HEK293 (cell line): ENCODE measurements at regions not wholly inside any gene's neighbourhood (a gene's known extent, or its start where the extent isn't known, plus 50 kb on each side); places are given as distances from the start of the nearest gene placed in this dataset.

Source experiments
- CTCF ChIA-PET: fragments of 350-600 bp; formaldehyde crosslinking; extraction: SDS; loops from one replicate; lab custom pipeline; 2021; ENCODE audit warnings: antibody characterized with exemption; lab: Yijun Ruan, JAX
- POLR2A ChIA-PET: fragments of 300-600 bp; formaldehyde crosslinking; extraction: SDS; loops from one replicate; lab custom pipeline; 2020; ENCODE audit warnings: antibody characterized with exemption, inconsistent platforms; lab: Yijun Ruan, JAX
- H3K27ac ChIP-seq: fragments of 200-500 bp; sonication (Bioruptor generic); 2 replicates; pipeline ENCODE4 v1.5.1; 2014; ENCODE audit warnings: low read depth, low read length, control low read depth, inconsistent platforms; ENCODE audit errors: extremely low read depth
- H3K36me3 ChIP-seq, 2 experiments: fragments of 200-500 bp in 1 of 2; sonication (Bioruptor generic) in 1 of 2; 1 replicate in 1 of 2; 2 replicates in 1 of 2; pipeline ENCODE4 v1.5.1; 2014 to 2017; ENCODE audit warnings: inconsistent platforms in 2 of 2, low read length in 2 of 2; ENCODE audit not compliant: control insufficient read depth in 2 of 2, insufficient read depth in 1 of 2
- H3K4me1 ChIP-seq: fragments of 200-500 bp; sonication (Bioruptor generic); 2 replicates; pipeline ENCODE4 v1.5.1; 2014; ENCODE audit warnings: mild to moderate bottlenecking, low read length, inconsistent platforms; ENCODE audit not compliant: control insufficient read depth, insufficient read depth
- H3K4me3 ChIP-seq: 2 replicates; pipeline ENCODE4 v1.5.1; 2011; ENCODE audit warnings: low read depth, mild to moderate bottlenecking, control low read depth, low read length, moderate library complexity
- H3K9me3 ChIP-seq: fragments of 200-500 bp; sonication (Bioruptor generic); 2 replicates; pipeline ENCODE4 v1.5.1; 2014; ENCODE audit warnings: low read depth, low read length, inconsistent platforms; ENCODE audit not compliant: control insufficient read depth, insufficient read depth
- GFI1B ChIP-seq: fragments of 450-650 bp; formaldehyde crosslinking; IDR thresholded peaks from 2 replicates; pipeline ENCODE4 v1.5.1; 2016; ENCODE audit warnings: missing biosample characterization, missing genetic modification characterization
- KLF1 ChIP-seq: fragments of 450-650 bp; formaldehyde crosslinking; IDR thresholded peaks from 2 replicates; pipeline ENCODE4 v1.5.1; 2016; ENCODE audit warnings: missing biosample characterization, missing genetic modification characterization
- KLF9 ChIP-seq: fragments of 450-650 bp; formaldehyde crosslinking; IDR thresholded peaks from 2 replicates; pipeline ENCODE4 v1.5.1; 2016; ENCODE audit warnings: missing biosample characterization, missing genetic modification characterization, low read depth
- OVOL3 ChIP-seq: fragments of 450-650 bp; formaldehyde crosslinking; IDR thresholded peaks from 2 replicates; pipeline ENCODE4 v1.5.1; 2016; ENCODE audit warnings: missing biosample characterization, missing genetic modification characterization
- SCRT2 ChIP-seq: fragments of 450-650 bp; formaldehyde crosslinking; IDR thresholded peaks from 2 replicates; pipeline ENCODE4 v1.5.1; 2016; ENCODE audit warnings: missing biosample characterization, missing genetic modification characterization
- SETDB1 ChIP-seq: IDR thresholded peaks from one replicate; pipeline ENCODE4 v1.6.1; 2017; ENCODE audit warnings: mild to moderate bottlenecking, low read length, moderate library complexity, mixed read lengths; ENCODE audit not compliant: insufficient read length
- SP2 ChIP-seq: fragments of 450-650 bp; formaldehyde crosslinking; IDR thresholded peaks from 2 replicates; pipeline ENCODE4 v1.5.1; 2016; ENCODE audit warnings: missing biosample characterization, missing genetic modification characterization
- ZBTB20 ChIP-seq: fragments of 450-650 bp; formaldehyde crosslinking; IDR thresholded peaks from 2 replicates; pipeline ENCODE4 v1.5.1; 2016; ENCODE audit warnings: missing biosample characterization, missing genetic modification characterization
- ZFP69B ChIP-seq: fragments of 450-650 bp; formaldehyde crosslinking; IDR thresholded peaks from 2 replicates; pipeline ENCODE4 v1.5.1; 2016; ENCODE audit warnings: missing biosample characterization, missing genetic modification characterization
- ZIC2 ChIP-seq: fragments of 450-650 bp; formaldehyde crosslinking; IDR thresholded peaks from 2 replicates; pipeline ENCODE4 v1.5.1; 2016; ENCODE audit warnings: missing biosample characterization, missing genetic modification characterization
- ZNF202 ChIP-seq: fragments of 450-650 bp; formaldehyde crosslinking; IDR thresholded peaks from 2 replicates; pipeline ENCODE4 v1.5.1; 2016; ENCODE audit warnings: missing biosample characterization, missing genetic modification characterization, borderline replicate concordance
- ZNF248 ChIP-seq: fragments of 450-650 bp; formaldehyde crosslinking; IDR thresholded peaks from 2 replicates; pipeline ENCODE4 v1.5.1; 2017; ENCODE audit warnings: missing biosample characterization, missing genetic modification characterization
- ZNF350 ChIP-seq: fragments of 450-650 bp; formaldehyde crosslinking; IDR thresholded peaks from 2 replicates; pipeline ENCODE4 v1.5.0; 2017; ENCODE audit warnings: missing biosample characterization, mild to moderate bottlenecking, missing genetic modification characterization
- ZNF473 ChIP-seq: fragments of 450-650 bp; formaldehyde crosslinking; IDR thresholded peaks from 2 replicates; pipeline ENCODE4 v1.5.1; 2017; ENCODE audit warnings: missing biosample characterization, missing genetic modification characterization
- ZNF600 ChIP-seq: fragments of 450-650 bp; formaldehyde crosslinking; IDR thresholded peaks from 2 replicates; pipeline ENCODE4 v1.5.1; 2016; ENCODE audit warnings: missing biosample characterization, missing genetic modification characterization
- ZNF658 ChIP-seq: fragments of 450-650 bp; formaldehyde crosslinking; IDR thresholded peaks from 2 replicates; pipeline ENCODE4; 2016; ENCODE audit warnings: missing biosample characterization, missing genetic modification characterization
- ZNF664 ChIP-seq: fragments of 450-650 bp; formaldehyde crosslinking; IDR thresholded peaks from 2 replicates; pipeline ENCODE4 v1.5.1; 2016; ENCODE audit warnings: missing biosample characterization, missing genetic modification characterization
- TF ChIP-seq, protein P1 (sequence below): fragments of 450-650 bp; formaldehyde crosslinking; IDR thresholded peaks from 2 replicates; pipeline ENCODE4 v1.5.1; 2016; ENCODE audit warnings: missing biosample characterization, missing genetic modification characterization

DNA sequence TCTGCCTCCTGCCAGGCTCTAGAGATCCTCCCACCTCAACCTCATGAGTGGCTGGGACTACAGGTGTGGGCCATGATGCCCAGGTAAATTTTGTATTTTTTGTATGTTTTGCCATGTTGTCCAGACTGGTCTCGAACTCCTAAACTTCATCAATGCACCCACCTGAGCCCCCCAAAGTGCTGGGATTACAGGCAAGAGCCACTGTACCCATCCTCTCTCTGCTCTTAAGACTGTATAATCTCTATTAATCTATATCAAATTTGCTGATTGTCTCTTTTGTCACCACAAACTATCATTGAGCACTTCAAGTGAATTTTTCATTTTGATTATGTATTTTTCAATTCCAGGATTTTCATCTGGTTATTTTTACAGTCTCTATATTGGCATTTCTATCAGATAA lies 440.3 kb downstream of the NOVA1 start:
- POLR2A ChIA-PET, result no interaction called here
- TF ChIP-seq ZFP69B (tag by site-specific recombination) (no peak), ZNF664 (tag by site-specific recombination) (no peak), SETDB1 (peak; percentile 51)
- H3K27ac ChIP-seq, result no peak overlapping the region
- CTCF ChIA-PET, result interaction anchor here (0.7 kb wide), 1 partner anchor 8 kb away, joined by 5 read pairs; no protein-coding TSS in a partner anchor
- H3K9me3 ChIP-seq, result no peaks in the 10 kb centered on the region
- no peaks in the 10 kb centered on the region for H3K4me1 ChIP-seq
- H3K4me3 ChIP-seq, result no peak overlapping the region
- H3K36me3 ChIP-seq, result no peaks in the 10 kb centered on the region

GRCh38 chr14:26143057-26143456 lies 454.8 kb downstream of the NOVA1 start:
- no peak overlapping the region for H3K27ac ChIP-seq
- H3K4me1 ChIP-seq, result no peaks in the 10 kb centered on the region
- no peak for TF ChIP-seq ZNF350 (tag by site-specific recombination)
- TF ChIP-seq, protein P1, sequence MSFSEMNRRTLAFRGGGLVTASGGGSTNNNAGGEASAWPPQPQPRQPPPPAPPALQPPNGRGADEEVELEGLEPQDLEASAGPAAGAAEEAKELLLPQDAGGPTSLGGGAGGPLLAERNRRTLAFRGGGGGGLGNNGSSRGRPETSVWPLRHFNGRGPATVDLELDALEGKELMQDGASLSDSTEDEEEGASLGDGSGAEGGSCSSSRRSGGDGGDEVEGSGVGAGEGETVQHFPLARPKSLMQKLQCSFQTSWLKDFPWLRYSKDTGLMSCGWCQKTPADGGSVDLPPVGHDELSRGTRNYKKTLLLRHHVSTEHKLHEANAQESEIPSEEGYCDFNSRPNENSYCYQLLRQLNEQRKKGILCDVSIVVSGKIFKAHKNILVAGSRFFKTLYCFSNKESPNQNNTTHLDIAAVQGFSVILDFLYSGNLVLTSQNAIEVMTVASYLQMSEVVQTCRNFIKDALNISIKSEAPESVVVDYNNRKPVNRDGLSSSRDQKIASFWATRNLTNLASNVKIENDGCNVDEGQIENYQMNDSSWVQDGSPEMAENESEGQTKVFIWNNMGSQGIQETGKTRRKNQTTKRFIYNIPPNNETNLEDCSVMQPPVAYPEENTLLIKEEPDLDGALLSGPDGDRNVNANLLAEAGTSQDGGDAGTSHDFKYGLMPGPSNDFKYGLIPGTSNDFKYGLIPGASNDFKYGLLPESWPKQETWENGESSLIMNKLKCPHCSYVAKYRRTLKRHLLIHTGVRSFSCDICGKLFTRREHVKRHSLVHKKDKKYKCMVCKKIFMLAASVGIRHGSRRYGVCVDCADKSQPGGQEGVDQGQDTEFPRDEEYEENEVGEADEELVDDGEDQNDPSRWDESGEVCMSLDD (tag by site-specific recombination), result no peak
- TF ChIP-seq ZBTB20, result no peak
- TF ChIP-seq ZNF202 (tag by site-specific recombination), result no peak
- no peak for TF ChIP-seq ZNF473 (tag by site-specific recombination)
- no peak for TF ChIP-seq KLF1 (tag by site-specific recombination)
- no peak for TF ChIP-seq ZNF600 (tag by site-specific recombination)
- no peak for TF ChIP-seq KLF9
- no peak for TF ChIP-seq SCRT2 (tag by site-specific recombination)
- no peak for TF ChIP-seq SP2 (tag by site-specific recombination)
- no peak for TF ChIP-seq OVOL3 (tag by site-specific recombination)
- TF ChIP-seq ZIC2 (tag by site-specific recombination), result no peak
- H3K36me3 ChIP-seq, result no peaks in the 10 kb centered on the region
- POLR2A ChIA-PET, result no interaction called here
- H3K9me3 ChIP-seq, result no peaks in the 10 kb centered on the region
- CTCF ChIA-PET, result no interaction called here
- H3K4me3 ChIP-seq, result no peak overlapping the region

- CTCF ChIA-PET, result no interaction called here
- TF ChIP-seq SCRT2 (tag by site-specific recombination), result no peak
- TF ChIP-seq ZNF248 (tag by site-specific recombination), result no peak
- no peak for TF ChIP-seq GFI1B (tag by site-specific recombination)
- no peak for TF ChIP-seq ZNF658 (tag by site-specific recombination)
- TF ChIP-seq SP2 (tag by site-specific recombination), result no peak
- Histone ChIP-seq H3K36me3 (no peaks in the 10 kb centered on the region), H3K4me3 (no peak overlapping the region), H3K9me3 (no peaks in the 10 kb centered on the region), H3K4me1 (no peaks in the 10 kb centered on the region), H3K27ac (no peak overlapping the region)
- POLR2A ChIA-PET, result no interaction called here
These were observed 458.9 kb downstream of the NOVA1 start for GRCh38 chr14:26138764-26139445.
